ENCODE measurements at regions not wholly inside any gene's neighbourhood (a gene's known extent, or its start where the extent isn't known, plus 50 kb on each side); places are given as distances from the start of the nearest gene placed in this dataset.
"Not testable (repeated sequence)": the region's sequence is repeated elsewhere in the genome, so short reads cannot be mapped to it uniquely, and the experiment has no call there.

DNA sequence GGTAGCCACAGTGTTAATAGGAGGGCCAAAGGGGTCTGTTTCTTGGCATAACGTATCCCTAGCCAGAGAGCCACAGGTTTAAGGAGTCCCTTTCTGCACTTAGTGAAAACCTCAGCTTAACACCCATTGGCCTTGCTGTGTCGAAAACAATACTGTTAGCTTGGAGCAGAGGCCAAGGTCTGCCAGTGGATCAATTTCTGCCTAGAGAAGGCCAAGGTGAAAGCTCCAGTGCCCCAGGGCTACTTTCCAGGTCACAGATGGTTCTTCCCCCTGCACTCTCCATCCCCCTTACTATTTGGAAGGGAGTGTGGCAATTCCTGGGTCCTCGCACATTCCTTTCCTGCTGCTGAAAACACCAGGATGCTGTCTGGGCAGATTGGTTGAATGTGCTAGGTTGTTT is 74.8 kb upstream of the TNP1 start:
- Mint-ChIP-seq H3K36me3 (ENCODE audit: low read depth) (no peaks in the 10 kb centered on the region), H3K4me3 (no peak overlapping the region), H3K27ac (no peak overlapping the region), H3K4me1 (peaks cover 24% of the 10 kb centered on the region), H3K9me3 (peaks cover 3% of the 10 kb centered on the region), H3K27me3 (ENCODE audit: low read depth, poor library complexity) (no peaks in the 10 kb centered on the region)
- TF ChIP-seq, protein P1, sequence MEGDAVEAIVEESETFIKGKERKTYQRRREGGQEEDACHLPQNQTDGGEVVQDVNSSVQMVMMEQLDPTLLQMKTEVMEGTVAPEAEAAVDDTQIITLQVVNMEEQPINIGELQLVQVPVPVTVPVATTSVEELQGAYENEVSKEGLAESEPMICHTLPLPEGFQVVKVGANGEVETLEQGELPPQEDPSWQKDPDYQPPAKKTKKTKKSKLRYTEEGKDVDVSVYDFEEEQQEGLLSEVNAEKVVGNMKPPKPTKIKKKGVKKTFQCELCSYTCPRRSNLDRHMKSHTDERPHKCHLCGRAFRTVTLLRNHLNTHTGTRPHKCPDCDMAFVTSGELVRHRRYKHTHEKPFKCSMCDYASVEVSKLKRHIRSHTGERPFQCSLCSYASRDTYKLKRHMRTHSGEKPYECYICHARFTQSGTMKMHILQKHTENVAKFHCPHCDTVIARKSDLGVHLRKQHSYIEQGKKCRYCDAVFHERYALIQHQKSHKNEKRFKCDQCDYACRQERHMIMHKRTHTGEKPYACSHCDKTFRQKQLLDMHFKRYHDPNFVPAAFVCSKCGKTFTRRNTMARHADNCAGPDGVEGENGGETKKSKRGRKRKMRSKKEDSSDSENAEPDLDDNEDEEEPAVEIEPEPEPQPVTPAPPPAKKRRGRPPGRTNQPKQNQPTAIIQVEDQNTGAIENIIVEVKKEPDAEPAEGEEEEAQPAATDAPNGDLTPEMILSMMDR (IDR thresholded peaks at IDR 0.05), result no peak
- no peak for DNase-seq

GRCh38 chr2:216934151-216934550 is 74.3 kb upstream of the TNP1 start:
- H3K4me3 Mint-ChIP-seq, result no peak overlapping the region
- no peak for DNase-seq
- H3K9me3 Mint-ChIP-seq, result peaks cover 3% of the 10 kb centered on the region
- TF ChIP-seq, protein P1 (IDR thresholded peaks at IDR 0.05), result no peak
- H3K36me3 Mint-ChIP-seq (ENCODE audit: low read depth), result no peaks in the 10 kb centered on the region
- H3K27me3 Mint-ChIP-seq (ENCODE audit: low read depth, poor library complexity), result no peaks in the 10 kb centered on the region
- H3K4me1 Mint-ChIP-seq, result peaks cover 24% of the 10 kb centered on the region
- H3K27ac Mint-ChIP-seq, result no peak overlapping the region

GRCh38 chr2:216932863-216933548 is 73.1 kb upstream of the TNP1 start:
- no peaks in the 10 kb centered on the region for H3K27me3 Mint-ChIP-seq (ENCODE audit: low read depth, poor library complexity)
- H3K9me3 Mint-ChIP-seq, result peaks cover 3% of the 10 kb centered on the region
- TF ChIP-seq, protein P1 (IDR thresholded peaks at IDR 0.05), result no peak
- no peak overlapping the region for H3K4me3 Mint-ChIP-seq
- no peaks in the 10 kb centered on the region for H3K36me3 Mint-ChIP-seq (ENCODE audit: low read depth)
- peaks cover 24% of the 10 kb centered on the region for H3K4me1 Mint-ChIP-seq
- DNase-seq, result no peak
- H3K27ac Mint-ChIP-seq, result no peak overlapping the region

- peaks cover 2% of the 10 kb centered on the region for H3K27me3 Mint-ChIP-seq (ENCODE audit: low read depth, poor library complexity)
- H3K4me1 Mint-ChIP-seq, result peaks cover 28% of the 10 kb centered on the region
- H3K4me3 Mint-ChIP-seq, result no peak overlapping the region
- no peaks in the 10 kb centered on the region for H3K36me3 Mint-ChIP-seq (ENCODE audit: low read depth)
- TF ChIP-seq, protein P1 (IDR thresholded peaks at IDR 0.05), result no peak
- H3K9me3 Mint-ChIP-seq, result peaks cover 3% of the 10 kb centered on the region
- DNase-seq, result no peak
- no peak overlapping the region for H3K27ac Mint-ChIP-seq
These were observed 72.4 kb upstream of the TNP1 start for GRCh38 chr2:216932113-216932862.

GRCh38 chr2:216930716-216931115 is 70.9 kb upstream of the TNP1 start:
- no peak for DNase-seq
- peaks cover 4% of the 10 kb centered on the region for H3K27me3 Mint-ChIP-seq (ENCODE audit: low read depth, poor library complexity)
- H3K9me3 Mint-ChIP-seq, result peaks cover 3% of the 10 kb centered on the region
- H3K27ac Mint-ChIP-seq, result no peak overlapping the region
- no peaks in the 10 kb centered on the region for H3K36me3 Mint-ChIP-seq (ENCODE audit: low read depth)
- no peak overlapping the region for H3K4me3 Mint-ChIP-seq
- peaks cover 38% of the 10 kb centered on the region for H3K4me1 Mint-ChIP-seq
- TF ChIP-seq, protein P1 (IDR thresholded peaks at IDR 0.05), result no peak

- not testable (repeated sequence) for DNase-seq; H3K9me3 Mint-ChIP-seq; H3K27ac Mint-ChIP-seq; H3K4me3 Mint-ChIP-seq; H3K27me3 Mint-ChIP-seq (ENCODE audit: low read depth, poor library complexity); H3K36me3 Mint-ChIP-seq (ENCODE audit: low read depth)
- peaks cover 44% of the 10 kb centered on the region for H3K4me1 Mint-ChIP-seq
These were observed 69.5 kb upstream of the TNP1 start for GRCh38 chr2:216929338-216929737.

All from nephron progenitor cell (in vitro differentiated cells).